Neural cell (in vitro differentiated cells): ENCODE measurements at regions not wholly inside any gene's neighbourhood (a gene's known extent, or its start where the extent isn't known, plus 50 kb on each side); places are given as distances from the start of the nearest gene placed in this dataset.

Source experiments
- CTCF ChIP-seq: fragments of 450-650 bp; IDR thresholded peaks from 2 replicates; pipeline ENCODE4 v1.5.1; 2014; ENCODE audit warnings: antibody characterized with exemption, mild to moderate bottlenecking, moderate library complexity; ENCODE audit not compliant: poor library complexity, severe bottlenecking
- EZH2 ChIP-seq: fragments of 200-600, 300-800 bp; shearing (Covaris generic), sonication (generic); IDR thresholded peaks from 2 replicates; pipeline ENCODE4 v1.6.1; 2014; ENCODE audit warnings: antibody characterized with exemption, low read length, borderline replicate concordance, mild to moderate bottlenecking; ENCODE audit not compliant: insufficient read depth, poor library complexity, severe bottlenecking
- MXI1 ChIP-seq: fragments of 450-650 bp; conservative IDR thresholded peaks from 2 replicates; pipeline ENCODE4 v1.6.1; 2014; ENCODE audit warnings: antibody characterized with exemption, mild to moderate bottlenecking; ENCODE audit not compliant: poor library complexity, severe bottlenecking
- POLR2AphosphoS5 ChIP-seq: IDR thresholded peaks from 2 replicates; pipeline ENCODE4 v1.6.1; 2012
- REST ChIP-seq: IDR thresholded peaks from 2 replicates; pipeline ENCODE4 v1.6.1; 2012; ENCODE audit warnings: borderline replicate concordance
- TAF1 ChIP-seq: IDR thresholded peaks from 2 replicates; pipeline ENCODE4 v1.6.1; 2012; ENCODE audit warnings: low read depth

GRCh38 chr16:65445313-65446260 is 323.7 kb upstream of the CDH11 start:
- TF ChIP-seq CTCF (no peak), MXI1 (no peak), TAF1 (no peak), POLR2AphosphoS5 (no peak), EZH2 (no peak), REST (no peak)
